Ovary (tissue), 7 donors: ENCODE measurements at regions not wholly inside any gene's neighbourhood (a gene's known extent, or its start where the extent isn't known, plus 50 kb on each side); places are given as distances from the start of the nearest gene placed in this dataset.

Experiments
- DNase-seq, 5 donors: peaks; one replicate each; pipeline ENCODE4 v3.0.0-alpha.2; 2019 to 2020
- H3K27ac ChIP-seq, 2 donors: fragments of 200-600 bp; one replicate each; pipeline versions ENCODE4 v1.5.1 to v1.8.0; 2019 to 2022
- H3K27me3 ChIP-seq: fragments of 200-600 bp; one replicate; pipeline ENCODE4 v1.8.0; 2022
- H3K36me3 ChIP-seq: fragments of 200-600 bp; sonication (generic); one replicate; pipeline ENCODE4 v1.5.1; 2019
- H3K4me1 ChIP-seq: one replicate; pipeline ENCODE4 v1.8.1; 2013; ENCODE audit warnings: mild to moderate bottlenecking, moderate library complexity; ENCODE audit not compliant: insufficient read depth
- H3K4me3 ChIP-seq: fragments of 200-600 bp; sonication (generic); one replicate; pipeline ENCODE4 v1.5.1; 2017
- H3K9me3 ChIP-seq, 2 donors: fragments of 200-600 bp in 1 of 2; sonication (generic) in 1 of 2; one replicate each; pipeline versions ENCODE4 v1.5.1 to v1.8.1; 2013 to 2019; ENCODE audit warnings: mild to moderate bottlenecking in 1 of 2, moderate library complexity in 1 of 2
- EP300 ChIP-seq: sonication (generic); formaldehyde crosslinking; IDR thresholded peaks from one replicate; pipeline ENCODE4 v1.6.1; 2017; ENCODE audit warnings: antibody characterized with exemption
- POLR2A ChIP-seq: fragments of 450-650 bp; IDR thresholded peaks from one replicate; pipeline ENCODE4 v1.6.1; 2017; ENCODE audit warnings: antibody characterized with exemption, mild to moderate bottlenecking, moderate library complexity
- WGBS, 3 donors: extraction: QIAGEN DNeasy Blood & Tissue Kit in 1 of 3; methylation state at CpG; one replicate each; pipeline versions ENCODE4 v1.1.5 to v1.1.7; 2013 to 2017; 5-methylcytosine and 5-hydroxymethylcytosine counted together
- intact Hi-C, 4 donors: fragments of 100-400 bp; cut with DNase I; formaldehyde crosslinking; loops; one replicate each; pipeline versions ENCODE4 v1.11.0 to v1.15.1; 2022 to 2023
- TF ChIP-seq, protein P1 (sequence below), 3 donors: fragments of 450-650 bp in 2 of 3; fragments of 200-600 bp in 1 of 3; IDR thresholded peaks; one replicate each; pipeline versions ENCODE4 v1.5.1 to v1.8.0; 2016 to 2022; ENCODE audit warnings: antibody characterized with exemption in 3 of 3, mild to moderate bottlenecking in 1 of 3
- donor health status: DM: no; HTN: no; CAD: no; lungs with moderate emphysema.
- donor health status: DM: no; HTN: no; CAD: no.
- donor health status: Bipolar disorder and iron deficiency.
- donor health status: DM: no; HTN: no; CAD: no.
- donor health status: DM: yes; HTN: yes; CAD: no.

DNA sequence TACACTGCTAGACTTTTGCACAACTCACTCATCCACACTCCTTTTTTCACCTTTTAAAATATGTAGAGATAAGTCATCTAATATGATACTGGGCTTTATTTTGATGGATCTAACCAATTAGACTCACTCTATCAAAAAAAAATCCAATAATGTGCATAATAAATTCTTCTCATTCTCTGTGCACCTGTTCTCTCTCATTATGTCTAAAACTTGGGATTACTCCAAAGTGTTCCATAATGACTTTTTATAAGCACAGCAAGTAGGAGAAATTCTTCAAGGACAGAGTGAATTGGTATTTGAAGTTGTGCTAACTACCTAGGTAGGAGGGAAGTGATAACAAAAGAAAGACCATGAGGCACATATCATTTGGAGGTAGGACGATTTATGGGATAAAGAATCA, 1438.8 kb downstream of the PCDH7 start:
- DNase-seq = no peak
- H3K4me3 ChIP-seq = no peak overlapping the region
- no peaks in the 10 kb centered on the region for H3K36me3 ChIP-seq
- intact Hi-C loops = no loop called here
- no peaks in the 10 kb centered on the region for H3K27me3 ChIP-seq
- no peak overlapping the region for H3K27ac ChIP-seq
- WGBS, 3 donors = 8 to 46% (median 30%) methylated on average over 1 of the region's 1 CpG
- no peaks in the 10 kb centered on the region for H3K4me1 ChIP-seq
- no peaks in the 10 kb centered on the region for H3K9me3 ChIP-seq
- TF ChIP-seq POLR2A (no peak), EP300 (no peak)
- TF ChIP-seq, protein P1, sequence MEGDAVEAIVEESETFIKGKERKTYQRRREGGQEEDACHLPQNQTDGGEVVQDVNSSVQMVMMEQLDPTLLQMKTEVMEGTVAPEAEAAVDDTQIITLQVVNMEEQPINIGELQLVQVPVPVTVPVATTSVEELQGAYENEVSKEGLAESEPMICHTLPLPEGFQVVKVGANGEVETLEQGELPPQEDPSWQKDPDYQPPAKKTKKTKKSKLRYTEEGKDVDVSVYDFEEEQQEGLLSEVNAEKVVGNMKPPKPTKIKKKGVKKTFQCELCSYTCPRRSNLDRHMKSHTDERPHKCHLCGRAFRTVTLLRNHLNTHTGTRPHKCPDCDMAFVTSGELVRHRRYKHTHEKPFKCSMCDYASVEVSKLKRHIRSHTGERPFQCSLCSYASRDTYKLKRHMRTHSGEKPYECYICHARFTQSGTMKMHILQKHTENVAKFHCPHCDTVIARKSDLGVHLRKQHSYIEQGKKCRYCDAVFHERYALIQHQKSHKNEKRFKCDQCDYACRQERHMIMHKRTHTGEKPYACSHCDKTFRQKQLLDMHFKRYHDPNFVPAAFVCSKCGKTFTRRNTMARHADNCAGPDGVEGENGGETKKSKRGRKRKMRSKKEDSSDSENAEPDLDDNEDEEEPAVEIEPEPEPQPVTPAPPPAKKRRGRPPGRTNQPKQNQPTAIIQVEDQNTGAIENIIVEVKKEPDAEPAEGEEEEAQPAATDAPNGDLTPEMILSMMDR (IDR thresholded peaks at IDR 0.05) = no peak

DNA sequence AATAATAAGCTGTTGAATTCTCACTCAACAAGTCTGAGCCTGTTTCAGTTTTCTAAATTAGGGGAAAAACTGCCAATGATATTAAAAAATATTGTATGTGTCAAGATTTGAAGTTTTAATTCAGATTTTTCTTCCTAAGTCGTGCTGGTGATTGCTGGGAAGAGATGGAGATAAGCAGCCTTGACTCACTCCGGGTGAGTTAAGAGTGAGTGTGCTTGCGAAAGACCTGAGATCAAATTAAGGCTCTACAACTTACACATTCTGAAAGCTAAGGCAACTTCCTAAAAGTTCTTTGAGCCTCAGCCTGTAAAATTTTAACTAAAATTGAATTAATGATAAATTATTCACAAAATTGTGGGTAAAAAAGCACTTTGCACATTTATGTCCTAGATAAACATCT, 1441.2 kb downstream of the PCDH7 start:
- no peak overlapping the region for H3K27ac ChIP-seq
- DNase-seq = no peak
- no peak overlapping the region for H3K4me3 ChIP-seq
- no peaks in the 10 kb centered on the region for H3K4me1 ChIP-seq
- WGBS, 3 donors = 53 to 67% (median 65%) methylated on average over 3 of the region's 3 CpGs
- TF ChIP-seq, protein P1 (IDR thresholded peaks at IDR 0.05) = no peak
- TF ChIP-seq EP300 (no peak), POLR2A (no peak)
- no peaks in the 10 kb centered on the region for H3K9me3 ChIP-seq
- intact Hi-C loops = no loop called here
- H3K27me3 ChIP-seq = no peaks in the 10 kb centered on the region
- H3K36me3 ChIP-seq = no peaks in the 10 kb centered on the region

DNA sequence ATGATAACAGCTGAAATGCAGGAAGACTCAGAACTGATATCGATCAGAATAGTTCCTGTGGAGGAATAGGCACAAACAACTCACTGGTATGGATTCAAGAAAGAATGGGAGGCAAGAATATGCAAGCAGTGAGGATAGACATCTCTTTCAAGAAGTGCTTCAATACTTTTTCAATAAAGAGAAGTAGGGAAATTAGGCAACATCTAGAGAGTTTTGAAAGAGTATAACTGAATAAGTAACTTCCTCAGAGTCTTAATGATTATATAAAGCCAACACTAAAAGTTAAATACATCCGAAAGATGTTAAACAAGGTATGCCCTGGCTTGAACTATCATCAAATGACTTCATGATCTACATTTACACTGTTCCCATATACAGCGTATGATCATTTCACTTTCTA, 1443.0 kb downstream of the PCDH7 start:
- Histone ChIP-seq H3K27me3 (no peaks in the 10 kb centered on the region), H3K9me3 (no peaks in the 10 kb centered on the region), H3K4me3 (no peak overlapping the region), H3K27ac (no peak overlapping the region), H3K4me1 (no peaks in the 10 kb centered on the region), H3K36me3 (no peaks in the 10 kb centered on the region)
- TF ChIP-seq POLR2A (no peak), EP300 (no peak)
- TF ChIP-seq, protein P1 (IDR thresholded peaks at IDR 0.05) = no peak
- no peak for DNase-seq
- intact Hi-C loops = no loop called here
- WGBS, 3 donors = 90 to 94% (median 91%) methylated on average over 3 of the region's 3 CpGs

DNA sequence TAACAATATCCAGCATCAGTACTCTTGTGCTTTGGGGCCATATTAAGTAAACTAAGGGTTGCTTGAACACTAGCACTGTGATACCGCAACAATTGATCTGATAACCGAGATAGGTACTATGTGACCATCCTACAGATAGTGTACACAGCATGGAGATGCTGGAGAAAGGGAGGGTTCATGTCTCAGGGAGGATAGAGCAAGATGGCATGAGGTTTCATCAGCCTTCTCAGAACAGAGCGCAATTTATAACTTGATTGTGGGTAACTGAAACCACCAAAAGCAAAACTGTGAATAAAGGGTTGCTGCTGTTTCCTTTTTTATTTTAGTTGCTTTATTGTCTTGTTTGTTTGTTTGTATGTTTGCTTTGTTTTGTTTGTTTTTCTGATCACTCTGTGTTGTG, 1449.7 kb downstream of the PCDH7 start:
- Histone ChIP-seq H3K4me3 (no peak overlapping the region), H3K9me3 (no peaks in the 10 kb centered on the region), H3K4me1 (no peaks in the 10 kb centered on the region), H3K27me3 (no peaks in the 10 kb centered on the region), H3K36me3 (no peaks in the 10 kb centered on the region), H3K27ac (no peak overlapping the region)
- no peak for DNase-seq
- intact Hi-C loops = no loop called here
- no peak for TF ChIP-seq POLR2A
- TF ChIP-seq, protein P1 (IDR thresholded peaks at IDR 0.05) = no peak
- no peak for TF ChIP-seq EP300
- WGBS, 3 donors = 94 to 99% (median 97%) methylated on average over 3 of the region's 3 CpGs

DNA sequence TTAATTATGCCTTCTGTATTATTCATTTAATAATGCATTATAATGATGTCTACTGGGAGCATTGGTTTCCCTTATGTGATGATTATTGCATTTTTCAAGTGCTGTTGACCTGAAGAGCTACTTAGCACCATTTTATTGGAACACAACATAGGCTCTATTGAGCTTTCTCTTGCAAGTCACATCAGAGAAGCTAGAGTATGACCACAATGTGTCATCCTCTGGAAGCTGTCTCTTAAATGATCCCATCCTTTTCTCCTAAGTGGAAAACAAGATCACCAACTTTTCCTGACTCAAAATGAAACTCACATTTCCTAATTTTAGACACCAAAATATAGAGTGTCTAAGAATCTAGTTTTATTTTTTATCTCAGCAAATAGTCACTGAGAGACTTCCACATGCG, 1451.9 kb downstream of the PCDH7 start:
- H3K9me3 ChIP-seq = no peaks in the 10 kb centered on the region
- no peaks in the 10 kb centered on the region for H3K4me1 ChIP-seq
- H3K27ac ChIP-seq = no peak overlapping the region
- DNase-seq = no peak
- no peak overlapping the region for H3K4me3 ChIP-seq
- intact Hi-C loops = no loop called here
- no peak for TF ChIP-seq POLR2A
- no peak for TF ChIP-seq EP300
- TF ChIP-seq, protein P1 (IDR thresholded peaks at IDR 0.05) = no peak
- 95 to 100% (median 97%) methylated on average over 1 of the region's 1 CpG for WGBS, 3 donors
- no peaks in the 10 kb centered on the region for H3K36me3 ChIP-seq
- no peaks in the 10 kb centered on the region for H3K27me3 ChIP-seq
